Spinal cord (tissue), 9 donors: ENCODE measurements at regions not wholly inside any gene's neighbourhood (a gene's known extent, or its start where the extent isn't known, plus 50 kb on each side); places are given as distances from the start of the nearest gene placed in this dataset.
A peak's percentile ranks its signal among the peaks of the same experiment; 100 is the strongest.

Source experiments
- DNase-seq, 6 donors: peaks; one replicate each; pipeline versions ENCODE4 v3.0.0 to v3.0.0-alpha.2; 2013 to 2015; ENCODE audit warnings: low spot score in 6 of 6, low read depth in 4 of 6
- H3K27ac ChIP-seq: one replicate; pipeline ENCODE4 v1.5.1; 2013; ENCODE audit warnings: low read depth, low read length, control low read depth
- H3K27me3 ChIP-seq: one replicate; pipeline ENCODE4 v1.6.1; 2013; ENCODE audit warnings: low read length; ENCODE audit not compliant: control insufficient read depth, insufficient read depth
- H3K36me3 ChIP-seq: one replicate; pipeline ENCODE4 v1.6.1; 2013; ENCODE audit warnings: low read length; ENCODE audit not compliant: control insufficient read depth, insufficient read depth
- H3K4me1 ChIP-seq: one replicate; pipeline ENCODE4 v1.6.1; 2013; ENCODE audit warnings: low read length; ENCODE audit not compliant: control insufficient read depth, insufficient read depth
- H3K4me3 ChIP-seq: one replicate; pipeline ENCODE4 v1.5.1; 2013; ENCODE audit warnings: low read depth, low read length, control low read depth
- H3K9me3 ChIP-seq: one replicate; pipeline ENCODE4 v1.6.1; 2013; ENCODE audit warnings: low read length; ENCODE audit not compliant: control insufficient read depth, insufficient read depth
- WGBS: methylation state at CpG from one replicate; pipeline ENCODE4 v1.1.5; 2013; ENCODE audit warnings: missing lambda C conversion rate; ENCODE audit not compliant: insufficient coverage; 5-methylcytosine and 5-hydroxymethylcytosine counted together
- donor health status: healthy.

DNA sequence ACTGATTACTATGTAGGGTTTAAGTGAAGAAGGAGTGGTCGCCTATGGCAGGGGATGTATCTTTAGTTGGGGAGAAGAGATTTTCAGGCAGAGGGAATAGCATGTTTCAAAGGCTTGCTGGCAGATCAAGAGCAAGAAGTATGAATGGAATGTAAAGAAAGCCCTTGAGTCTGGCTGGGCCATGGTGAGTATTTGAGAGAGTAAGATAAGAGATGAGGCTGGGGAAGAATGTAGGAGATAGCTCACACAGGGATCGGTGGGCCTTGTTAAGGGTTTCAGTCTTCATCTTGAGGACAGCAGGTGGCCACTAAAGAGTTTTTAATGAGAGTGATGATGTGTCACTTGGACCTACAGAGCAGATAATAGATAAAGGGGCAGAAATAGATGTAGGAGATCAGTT is 319.1 kb upstream of the RPS6KA3 start:
- H3K4me3 ChIP-seq = no peak overlapping the region

GRCh38 chrX:20571611-20572010 is 304.9 kb upstream of the RPS6KA3 start:
- H3K36me3 ChIP-seq = no peaks in the 10 kb centered on the region
- peaks cover 2% of the 10 kb centered on the region for H3K27me3 ChIP-seq
- no peak overlapping the region for H3K27ac ChIP-seq
- no CpG with 5 or more reads among the region's 1 CpG for WGBS
- no peak overlapping the region for H3K4me3 ChIP-seq
- no peak for DNase-seq
- H3K9me3 ChIP-seq = no peaks in the 10 kb centered on the region
- no peaks in the 10 kb centered on the region for H3K4me1 ChIP-seq

More for the DNA sequence above, 319.1 kb upstream of the RPS6KA3 start:
- H3K36me3 ChIP-seq = no peaks in the 10 kb centered on the region
- no peaks in the 10 kb centered on the region for H3K4me1 ChIP-seq
- no peak for DNase-seq
- no peak overlapping the region for H3K27ac ChIP-seq
- WGBS = 65% methylated on average over 2 of the region's 2 CpGs
- peaks cover 1% of the 10 kb centered on the region for H3K9me3 ChIP-seq
- H3K27me3 ChIP-seq = no peaks in the 10 kb centered on the region

GRCh38 chrX:20567108-20567507 is 300.4 kb upstream of the RPS6KA3 start:
- peaks cover 2% of the 10 kb centered on the region for H3K27me3 ChIP-seq
- no peaks in the 10 kb centered on the region for H3K36me3 ChIP-seq
- H3K27ac ChIP-seq = no peak overlapping the region
- no peaks in the 10 kb centered on the region for H3K4me1 ChIP-seq
- H3K4me3 ChIP-seq = no peak overlapping the region
- DNase-seq = no peak
- no peaks in the 10 kb centered on the region for H3K9me3 ChIP-seq

GRCh38 chrX:20547611-20548051 is 280.9 kb upstream of the RPS6KA3 start:
- Histone ChIP-seq H3K36me3 (no peaks in the 10 kb centered on the region), H3K27ac (no peak overlapping the region), H3K9me3 (peaks cover 8% of the 10 kb centered on the region), H3K4me3 (no peak overlapping the region), H3K4me1 (no peaks in the 10 kb centered on the region), H3K27me3 (no peaks in the 10 kb centered on the region)
- WGBS = no CpG with 5 or more reads among the region's 3 CpGs
- DNase-seq = peak in 2 of 6 donors; percentile 18 to 57

GRCh38 chrX:20545538-20545937 is 278.8 kb upstream of the RPS6KA3 start:
- no peaks in the 10 kb centered on the region for H3K4me1 ChIP-seq
- WGBS = 48% methylated on average over 3 of the region's 3 CpGs
- DNase-seq = no peak
- peaks cover 8% of the 10 kb centered on the region for H3K9me3 ChIP-seq
- no peaks in the 10 kb centered on the region for H3K36me3 ChIP-seq
- no peaks in the 10 kb centered on the region for H3K27me3 ChIP-seq
- H3K4me3 ChIP-seq = no peak overlapping the region
- H3K27ac ChIP-seq = no peak overlapping the region

GRCh38 chrX:20542072-20542471 is 275.4 kb upstream of the RPS6KA3 start:
- peaks cover 8% of the 10 kb centered on the region for H3K9me3 ChIP-seq
- no peaks in the 10 kb centered on the region for H3K4me1 ChIP-seq
- H3K36me3 ChIP-seq = no peaks in the 10 kb centered on the region
- no peak for DNase-seq
- H3K27ac ChIP-seq = no peak overlapping the region
- WGBS = 25% methylated on average over 1 of the region's 1 CpG
- no peak overlapping the region for H3K4me3 ChIP-seq
- H3K27me3 ChIP-seq = peaks cover 2% of the 10 kb centered on the region

- WGBS = 100% methylated on average over 1 of the region's 1 CpG
- no peak for DNase-seq
- Histone ChIP-seq H3K9me3 (peaks cover 5% of the 10 kb centered on the region), H3K4me3 (no peak overlapping the region), H3K4me1 (no peaks in the 10 kb centered on the region), H3K27me3 (peaks cover 4% of the 10 kb centered on the region), H3K27ac (no peak overlapping the region), H3K36me3 (no peaks in the 10 kb centered on the region)
Measured at GRCh38 chrX:20538974-20539373, 272.3 kb upstream of the RPS6KA3 start.

- 52% methylated on average over 2 of the region's 4 CpGs for WGBS
- H3K27me3 ChIP-seq = peaks cover 19% of the 10 kb centered on the region
- no peaks in the 10 kb centered on the region for H3K9me3 ChIP-seq
- no peak overlapping the region for H3K27ac ChIP-seq
- no peak for DNase-seq
- no peak overlapping the region for H3K4me3 ChIP-seq
- H3K36me3 ChIP-seq = no peaks in the 10 kb centered on the region
- H3K4me1 ChIP-seq = no peaks in the 10 kb centered on the region
Measured at GRCh38 chrX:20531667-20532066, 265.0 kb upstream of the RPS6KA3 start.

DNA sequence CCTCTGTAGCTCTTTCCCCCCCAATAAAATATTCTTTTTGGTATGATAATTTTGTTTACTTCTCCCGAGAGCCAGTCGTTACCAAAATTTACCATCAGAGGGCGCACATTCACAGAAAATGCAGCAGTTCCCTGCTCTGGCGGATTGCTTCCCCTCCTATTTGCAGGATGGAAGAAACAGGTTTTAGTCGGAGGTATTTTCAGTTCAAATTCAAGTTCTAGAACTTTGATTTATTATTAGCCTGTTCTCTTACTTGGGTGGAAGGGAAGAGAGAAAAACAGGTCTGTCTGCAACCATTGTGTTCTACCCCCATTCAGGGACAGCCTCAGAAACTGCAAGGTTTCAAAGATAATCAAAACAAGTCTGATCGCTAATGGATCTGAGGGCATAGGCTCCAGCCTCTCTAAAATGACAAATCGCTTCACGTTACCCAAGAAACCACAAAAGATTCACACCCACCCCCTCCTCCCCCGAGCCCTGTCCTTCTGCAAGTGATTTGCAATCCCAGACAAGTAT is 263.8 kb upstream of the RPS6KA3 start:
- no peak overlapping the region for H3K27ac ChIP-seq
- no peaks in the 10 kb centered on the region for H3K36me3 ChIP-seq
- DNase-seq = peak in 5 of 6 donors; percentile 42 to 92 (median 68)
- no peaks in the 10 kb centered on the region for H3K9me3 ChIP-seq
- H3K4me3 ChIP-seq = peak overlapping the region; percentile 19
- 8% methylated on average over 3 of the region's 9 CpGs for WGBS
- H3K4me1 ChIP-seq = no peaks in the 10 kb centered on the region
- peaks cover 19% of the 10 kb centered on the region for H3K27me3 ChIP-seq

DNA sequence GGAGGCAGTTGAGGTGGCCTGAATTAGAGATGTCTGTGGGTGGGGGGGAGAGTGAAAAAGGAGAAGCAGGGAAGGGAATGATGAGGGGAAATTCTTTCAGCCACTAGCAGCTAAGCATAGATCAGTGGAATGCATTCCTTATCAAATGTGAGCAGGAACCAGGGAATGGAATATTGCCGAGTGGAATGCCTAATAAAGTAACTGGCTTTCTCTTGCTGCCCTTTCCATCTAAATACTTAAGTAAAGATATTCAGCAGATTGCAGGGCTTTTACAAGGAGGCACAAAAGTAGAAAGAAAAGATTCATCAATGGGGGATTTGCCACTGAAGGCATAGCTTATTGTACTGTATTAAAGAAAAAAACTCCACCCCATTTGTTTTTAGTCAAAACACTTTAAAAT is 263.0 kb upstream of the RPS6KA3 start:
- Histone ChIP-seq H3K4me3 (no peak overlapping the region), H3K36me3 (no peaks in the 10 kb centered on the region), H3K4me1 (no peaks in the 10 kb centered on the region), H3K27me3 (peaks cover 19% of the 10 kb centered on the region), H3K27ac (no peak overlapping the region), H3K9me3 (no peaks in the 10 kb centered on the region)
- peak in 1 of 6 donors; percentile 4 for DNase-seq
- WGBS = no CpG with 5 or more reads among the region's 1 CpG
